ENCODE measurements at regions not wholly inside any gene's neighbourhood (a gene's known extent, or its start where the extent isn't known, plus 50 kb on each side); places are given as distances from the start of the nearest gene placed in this dataset.
A peak's percentile ranks its signal among the peaks of the same experiment; 100 is the strongest.

DNA sequence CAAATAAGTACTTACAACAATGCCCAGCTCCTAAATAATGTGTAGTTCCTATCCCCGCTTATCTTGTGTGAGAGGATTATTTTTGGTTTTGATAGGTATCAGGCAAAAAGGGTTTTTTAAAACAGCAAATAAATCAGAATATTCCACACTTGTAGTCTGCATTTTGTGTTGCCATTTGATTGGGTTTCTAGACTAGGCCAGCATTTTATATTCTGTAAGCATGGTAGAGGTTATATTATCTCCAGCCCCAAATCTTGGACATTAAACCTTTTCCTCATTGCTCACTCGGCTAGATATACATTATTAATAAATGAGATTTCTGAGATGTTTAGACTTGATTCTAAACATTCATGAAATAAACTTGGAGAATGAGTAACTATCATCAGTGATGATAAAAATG lies 165.7 kb upstream of the C1orf21 start:
- no peak for FAIRE-seq

DNA sequence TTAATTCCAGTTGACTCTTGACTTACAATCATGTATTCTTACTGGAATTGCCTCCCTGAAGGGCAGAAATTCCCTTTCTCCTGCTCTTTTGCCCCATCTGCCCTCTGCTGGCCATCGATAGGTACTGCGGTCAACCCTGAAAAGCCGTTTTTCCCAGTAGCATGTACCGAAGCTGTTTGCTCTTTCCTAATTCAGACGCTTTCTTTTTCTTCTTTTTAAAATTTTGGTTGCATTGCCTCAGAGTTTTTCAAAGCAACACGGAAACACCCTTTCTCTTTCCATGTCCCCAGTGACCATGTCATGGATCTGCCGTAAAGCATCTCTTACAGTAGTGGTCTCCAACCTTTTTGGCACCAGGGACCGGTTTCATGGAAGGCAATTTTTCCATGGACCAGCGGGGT lies 164.2 kb upstream of the C1orf21 start:
- FAIRE-seq = peak; percentile 86

DNA sequence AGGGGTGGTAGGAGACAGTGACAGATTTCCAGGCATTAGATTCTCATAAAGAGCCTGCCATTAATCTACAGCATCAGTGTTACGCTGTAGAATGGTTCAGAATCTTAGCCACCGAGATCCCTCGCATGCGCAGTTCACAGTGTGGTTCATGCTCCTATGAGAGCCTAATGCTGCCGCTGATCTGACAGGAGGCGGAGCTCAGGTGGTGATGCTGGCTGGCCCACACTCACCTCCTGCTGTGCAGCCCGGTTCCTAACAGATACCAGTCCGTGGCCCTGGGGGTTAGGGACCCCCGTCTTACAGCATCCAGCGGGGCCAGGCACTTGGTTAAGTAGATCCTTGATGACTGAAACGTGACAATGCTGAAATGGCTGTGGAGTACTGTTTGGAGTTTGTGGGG lies 163.6 kb upstream of the C1orf21 start:
- no peak for FAIRE-seq

DNA sequence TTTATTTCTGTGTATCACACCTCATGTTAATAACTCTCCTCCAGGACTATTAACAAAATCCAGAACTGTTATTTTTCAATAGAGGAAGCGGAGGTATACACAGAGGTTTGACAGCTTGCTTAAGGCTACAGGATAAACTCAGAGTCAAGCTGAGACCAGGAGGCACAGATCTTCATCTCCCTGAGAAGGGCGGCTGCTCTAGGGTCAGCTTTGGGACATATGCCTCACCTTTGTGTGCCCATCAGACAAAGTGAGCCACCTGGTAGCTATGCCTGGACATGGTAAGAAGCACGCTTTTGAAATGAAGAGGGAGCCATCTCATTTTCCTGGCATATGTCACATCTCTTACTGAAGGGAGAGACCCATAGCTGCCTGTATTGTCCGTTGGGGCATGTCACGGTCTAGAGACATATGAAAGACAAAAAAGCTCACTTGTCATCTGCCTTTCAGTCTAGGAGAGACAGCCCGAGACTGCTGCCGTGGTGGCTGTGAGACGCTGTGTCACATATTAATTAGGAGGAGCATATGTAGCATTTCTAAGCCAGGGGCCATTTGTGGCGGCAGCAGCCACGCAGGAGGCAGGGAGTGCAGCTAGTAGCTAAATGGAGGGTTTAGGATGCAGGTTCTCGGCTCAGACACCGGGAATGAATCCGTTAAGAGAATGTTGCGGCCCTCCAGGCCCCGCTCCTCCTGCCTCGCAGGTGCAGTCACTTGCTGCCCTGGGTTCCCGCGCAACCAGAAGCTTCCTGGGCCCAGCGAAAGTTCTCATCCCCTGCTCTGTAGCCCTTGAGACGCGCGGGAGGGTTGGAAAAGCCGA lies 161.3 kb upstream of the C1orf21 start:
- FAIRE-seq = no peak

DNA sequence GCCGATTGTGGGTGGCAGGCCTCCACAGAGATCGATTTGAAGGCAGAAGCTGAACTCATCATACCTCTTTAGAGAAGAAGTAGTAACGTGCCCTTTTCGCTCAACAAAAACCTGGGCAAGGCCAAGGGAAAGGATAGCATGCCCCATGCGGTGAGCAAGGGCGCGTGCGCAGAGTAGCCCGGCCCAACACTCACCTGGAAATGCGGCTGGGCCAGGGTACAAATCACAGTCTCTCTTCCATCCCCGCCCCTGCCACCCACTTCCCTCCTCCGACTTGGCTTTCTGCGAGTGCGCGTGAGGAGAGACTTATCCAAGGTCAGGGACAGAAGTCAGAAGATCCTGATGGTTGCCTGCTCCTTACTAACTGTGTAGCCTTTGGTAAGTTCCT lies 160.7 kb upstream of the C1orf21 start:
- no peak for FAIRE-seq

DNA sequence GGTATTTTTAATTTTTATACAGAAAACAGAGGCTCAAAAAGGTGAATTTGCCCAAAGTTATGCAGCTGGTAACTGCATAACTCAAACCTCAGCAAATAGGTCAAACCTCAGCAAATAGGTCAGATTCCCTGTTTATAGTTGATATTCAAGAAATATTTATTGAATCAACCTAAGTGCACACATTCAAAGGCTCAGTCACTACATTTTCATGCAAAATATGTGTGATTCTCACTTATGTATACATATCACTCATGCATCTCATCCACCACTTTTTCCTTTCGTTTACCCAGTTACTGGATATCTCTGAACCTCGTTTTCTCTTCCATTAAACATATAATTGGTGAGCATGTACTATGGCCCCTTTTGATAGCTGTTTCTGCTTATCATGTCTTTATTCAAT lies 158.3 kb upstream of the C1orf21 start:
- no peak for FAIRE-seq

DNA sequence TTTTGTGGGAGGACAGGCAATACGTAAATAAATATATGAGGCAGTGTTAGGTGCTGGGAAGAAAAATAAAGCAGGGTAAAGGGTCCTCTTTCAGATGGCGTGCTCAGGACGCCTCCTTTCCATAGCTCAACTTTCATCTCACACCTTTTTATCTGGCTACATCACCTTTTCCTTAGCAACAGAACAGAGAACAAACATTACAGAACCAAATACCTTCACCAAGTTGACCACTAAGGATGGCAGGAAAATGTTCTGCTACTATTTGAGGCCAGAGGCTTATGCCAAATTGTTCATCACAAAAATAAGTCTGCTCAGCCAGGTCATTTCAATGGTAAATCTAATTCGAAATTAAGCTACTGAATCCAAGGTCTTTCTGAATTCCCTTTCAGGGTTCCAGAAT lies 149.2 kb upstream of the C1orf21 start:
- FAIRE-seq = no peak

DNA sequence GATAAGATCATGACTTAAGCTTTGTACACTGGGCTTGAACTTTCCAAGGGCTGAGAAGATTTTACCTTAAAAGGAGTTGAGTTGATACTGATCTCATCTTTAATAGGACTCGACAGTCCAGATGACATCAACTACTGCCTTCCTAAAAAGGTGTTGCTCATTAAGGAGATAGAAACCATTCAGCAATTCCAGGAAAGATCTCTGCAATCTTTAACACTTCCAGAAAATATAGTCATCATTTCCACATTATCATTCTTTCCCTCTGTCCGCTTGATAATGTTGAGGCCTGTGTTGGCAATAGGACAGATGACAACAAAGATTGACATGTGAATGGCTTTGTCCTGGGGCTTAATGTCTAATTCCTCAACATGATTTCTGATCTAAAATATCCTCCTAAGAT lies 145.4 kb upstream of the C1orf21 start:
- no peak for FAIRE-seq

DNA sequence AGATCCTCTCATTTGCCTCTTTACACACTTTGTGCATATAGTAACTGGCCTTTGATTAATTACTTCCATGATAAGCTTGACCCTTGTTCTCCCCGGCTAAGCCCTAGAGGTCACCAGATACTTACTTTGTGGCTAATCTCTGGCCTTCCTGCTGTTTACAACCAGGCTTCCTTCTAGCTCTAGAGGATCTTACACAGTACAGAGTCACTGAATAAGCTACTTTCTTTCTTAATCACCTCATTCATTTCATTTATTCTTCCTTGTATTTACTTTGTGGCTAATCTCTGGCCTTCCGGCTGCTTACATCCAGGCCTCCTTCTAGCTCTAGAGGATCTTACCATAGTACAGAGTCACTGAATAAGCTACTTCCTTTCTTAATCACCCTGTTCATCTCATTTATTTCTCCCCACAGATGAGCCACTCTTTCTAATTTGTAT lies 144.3 kb upstream of the C1orf21 start:
- FAIRE-seq = no peak

DNA sequence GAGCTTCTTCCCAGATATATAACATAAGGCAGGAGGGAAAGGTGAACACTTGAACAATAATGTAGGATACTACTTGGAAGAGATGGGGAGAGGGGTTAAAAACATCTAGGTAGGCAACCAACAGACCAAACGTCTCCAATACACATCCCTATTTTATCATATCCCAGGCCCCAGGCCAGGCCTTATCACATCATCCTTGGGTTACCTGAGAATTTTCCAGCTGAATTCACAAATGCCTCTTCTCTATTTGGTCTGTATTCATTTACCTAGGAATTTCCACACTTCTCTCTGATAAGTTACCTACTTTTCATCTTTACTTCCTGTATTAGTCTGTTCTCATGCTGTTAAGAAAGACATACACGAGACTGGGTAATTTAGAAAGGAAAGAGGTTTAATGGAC lies 141.9 kb upstream of the C1orf21 start:
- no peak for FAIRE-seq

DNA sequence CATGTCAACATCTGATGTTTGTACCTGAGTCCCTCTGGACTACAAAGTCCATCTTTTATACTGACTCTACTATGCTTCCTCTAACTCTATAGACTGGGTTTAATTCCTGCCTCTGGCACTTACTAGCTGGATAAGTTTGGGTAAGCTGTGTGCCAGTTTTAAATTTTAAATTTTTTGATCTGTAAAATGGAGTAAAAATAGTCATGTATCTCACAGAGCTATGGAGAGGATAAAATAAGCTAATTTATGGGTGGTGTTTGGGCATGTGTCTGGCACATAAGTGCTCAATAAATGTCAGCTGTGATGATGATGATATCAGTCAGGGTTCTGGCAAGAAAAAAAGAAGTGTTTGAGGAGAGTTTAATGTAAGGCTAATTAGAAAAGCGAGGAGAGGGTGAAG lies 139.2 kb upstream of the C1orf21 start:
- FAIRE-seq = no peak

DNA sequence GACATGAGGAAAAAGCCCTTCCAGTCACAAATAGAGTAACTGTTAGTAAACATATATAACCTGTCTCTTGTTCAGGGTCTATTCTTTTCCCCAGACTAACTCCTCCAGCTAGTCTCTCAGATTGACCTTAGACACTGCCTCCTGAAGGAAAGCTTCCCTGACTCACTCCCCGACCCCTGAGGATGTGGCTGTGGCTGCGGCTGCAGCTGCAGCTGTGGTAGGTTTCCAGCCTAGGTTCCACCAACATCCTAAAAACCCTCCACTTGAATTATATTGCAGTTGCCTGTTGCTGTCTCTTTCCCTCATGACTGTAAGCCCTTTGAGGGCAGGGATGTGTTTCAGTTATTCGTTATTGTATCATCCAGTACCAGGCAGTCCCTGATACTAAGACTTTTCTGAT lies 132.9 kb upstream of the C1orf21 start:
- no peak for FAIRE-seq

DNA sequence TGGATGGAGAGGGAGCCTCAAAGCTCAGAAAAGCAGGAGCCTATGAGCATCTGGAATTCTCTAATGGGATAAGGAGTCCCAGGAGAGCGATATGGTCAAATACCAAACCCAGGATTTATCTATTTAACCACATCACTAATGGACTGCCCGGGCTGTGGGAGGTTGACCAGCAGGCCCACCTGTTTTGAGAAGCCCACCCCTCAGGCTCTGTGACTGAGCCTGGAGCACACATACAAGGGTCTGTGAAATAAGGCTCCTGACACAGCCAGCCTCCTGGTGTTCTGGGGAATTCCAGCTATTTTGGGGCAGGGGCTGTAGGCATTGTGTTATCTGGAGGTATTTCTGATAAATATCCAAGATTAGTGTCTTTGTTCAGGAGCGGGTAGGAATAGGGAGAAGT lies 132.0 kb upstream of the C1orf21 start:
- no peak for FAIRE-seq

DNA sequence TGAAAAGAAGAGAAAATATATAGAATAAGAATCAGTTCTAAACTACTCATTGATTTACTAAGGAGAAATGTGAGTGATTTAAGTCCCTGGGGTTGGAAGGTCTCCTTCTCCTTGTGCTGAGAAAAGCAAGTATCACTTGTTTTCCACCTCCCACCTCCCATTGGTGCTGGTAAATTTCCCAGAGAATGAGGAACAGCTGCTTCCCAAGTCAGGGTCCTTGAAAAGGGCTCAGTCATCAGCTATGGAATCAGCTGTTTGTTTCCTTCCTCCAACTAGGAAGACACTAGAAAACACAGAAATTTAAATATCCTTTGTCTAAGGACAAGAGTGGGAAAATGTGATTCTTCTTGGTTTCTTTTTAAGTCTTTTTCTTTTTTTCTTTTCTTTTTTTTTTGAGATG lies 131.3 kb upstream of the C1orf21 start:
- no peak for FAIRE-seq

DNA sequence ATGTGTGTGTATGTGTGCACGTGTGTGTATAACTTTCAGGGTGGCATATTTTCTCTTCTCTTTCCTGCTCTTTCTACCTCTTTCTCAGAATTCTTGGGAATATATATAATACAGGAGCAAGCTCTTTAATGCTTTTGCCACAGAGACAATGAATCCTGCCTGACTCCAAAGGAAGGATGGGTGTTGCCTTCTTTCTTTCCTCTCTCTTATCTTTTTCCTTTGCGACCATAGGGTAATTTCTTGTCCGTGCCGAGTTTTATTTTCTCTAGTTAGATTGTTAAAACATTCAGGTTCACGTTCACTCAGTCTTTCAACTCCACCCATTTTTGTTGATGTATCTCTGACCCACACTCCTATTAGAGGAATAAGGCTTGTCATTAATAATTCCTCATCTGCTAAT lies 129.0 kb upstream of the C1orf21 start:
- no peak for FAIRE-seq

DNA sequence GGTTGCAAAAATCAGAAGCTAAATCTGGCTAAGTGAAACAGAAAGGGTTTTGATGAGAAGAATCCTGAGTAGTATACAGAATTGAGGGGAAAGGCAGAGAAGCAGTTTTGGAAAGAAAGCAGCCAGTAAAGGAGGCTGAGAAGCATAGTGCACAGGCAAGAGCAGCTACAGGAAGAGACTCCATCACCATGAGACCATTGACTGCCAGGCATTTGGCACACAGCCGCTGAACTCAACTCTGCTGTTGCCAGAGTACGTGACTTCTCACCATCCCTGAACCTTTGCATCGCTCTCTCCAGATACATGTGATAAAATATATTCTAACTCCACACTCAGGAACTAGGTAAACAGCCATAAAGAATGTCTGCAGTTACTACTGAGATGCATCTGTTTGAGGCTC lies 128.3 kb upstream of the C1orf21 start:
- no peak for FAIRE-seq

DNA sequence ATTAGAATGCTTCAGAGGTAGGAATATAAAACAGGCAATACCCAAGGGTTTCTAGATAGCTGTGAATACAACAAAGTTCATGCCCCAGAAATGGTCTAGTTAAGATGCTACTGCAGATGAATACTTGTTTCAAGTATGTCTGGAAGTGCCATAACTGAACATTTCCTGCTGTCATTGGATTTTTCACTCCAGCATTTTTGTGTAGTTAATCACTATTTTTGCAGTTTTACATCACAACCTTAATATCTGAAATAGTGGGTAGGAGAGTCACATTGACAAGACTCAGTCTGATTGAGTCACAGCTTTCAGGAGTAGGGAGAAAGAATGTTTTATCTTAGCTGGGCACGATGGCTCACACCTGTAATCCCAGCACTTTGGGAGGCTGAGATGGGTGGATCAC lies 126.4 kb upstream of the C1orf21 start:
- no peak for FAIRE-seq

DNA sequence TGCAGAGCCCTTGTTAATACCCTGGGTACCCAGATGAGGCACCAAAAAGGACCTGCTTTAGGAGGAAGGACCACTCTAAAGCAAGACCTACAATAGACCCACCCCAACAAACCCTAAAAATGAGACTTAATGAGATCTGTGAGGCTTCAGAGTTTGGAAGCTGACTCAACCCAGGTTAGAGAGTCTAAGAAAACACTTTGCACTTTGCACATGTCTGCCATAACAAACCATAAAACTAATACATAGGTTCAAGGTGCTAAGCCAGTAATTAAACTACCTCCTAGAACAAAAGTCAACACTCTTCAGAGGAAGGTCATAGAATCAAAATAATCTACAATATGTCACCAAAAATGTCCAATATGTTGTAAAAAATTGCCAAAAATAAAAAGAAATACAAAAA lies 124.7 kb upstream of the C1orf21 start:
- FAIRE-seq = no peak

DNA sequence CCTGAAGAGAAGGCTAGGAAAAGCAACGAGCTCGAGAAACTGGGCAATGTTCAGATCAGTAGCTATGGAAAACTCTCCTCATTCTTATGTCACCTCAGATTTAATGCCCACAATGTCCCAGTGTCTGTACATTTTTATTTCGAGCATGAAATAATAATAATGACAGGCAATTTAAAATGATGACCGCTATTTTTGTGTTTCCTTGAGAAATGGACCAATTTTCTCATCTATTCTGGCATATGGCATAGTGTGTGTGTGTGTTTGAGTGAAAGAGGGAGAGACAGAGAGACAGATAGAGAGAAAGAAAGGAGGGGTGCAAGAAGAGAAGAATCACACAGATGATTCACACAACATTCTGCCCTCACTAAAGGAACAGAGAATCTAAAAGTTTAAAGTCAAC lies 119.1 kb upstream of the C1orf21 start:
- FAIRE-seq = no peak

DNA sequence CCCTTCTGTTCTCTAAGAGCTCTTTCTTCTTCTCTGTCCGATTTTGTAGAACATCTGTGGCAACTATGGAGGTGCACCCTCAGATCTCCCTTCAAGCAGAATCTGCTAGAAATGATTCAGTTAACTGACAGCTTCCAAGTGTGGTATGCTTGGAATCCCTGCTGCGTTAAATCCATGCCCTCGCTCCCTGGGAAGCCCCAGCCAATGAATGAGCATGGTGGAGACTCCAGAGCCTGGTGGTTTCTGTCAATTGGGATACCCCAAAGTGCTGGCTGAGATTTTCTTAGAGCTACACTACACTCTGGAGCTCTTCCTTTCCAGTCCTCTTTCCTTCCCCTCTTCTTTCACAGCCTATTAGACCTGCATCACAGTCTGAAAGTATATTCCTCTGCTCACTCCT lies 116.3 kb upstream of the C1orf21 start:
- FAIRE-seq = no peak

DNA sequence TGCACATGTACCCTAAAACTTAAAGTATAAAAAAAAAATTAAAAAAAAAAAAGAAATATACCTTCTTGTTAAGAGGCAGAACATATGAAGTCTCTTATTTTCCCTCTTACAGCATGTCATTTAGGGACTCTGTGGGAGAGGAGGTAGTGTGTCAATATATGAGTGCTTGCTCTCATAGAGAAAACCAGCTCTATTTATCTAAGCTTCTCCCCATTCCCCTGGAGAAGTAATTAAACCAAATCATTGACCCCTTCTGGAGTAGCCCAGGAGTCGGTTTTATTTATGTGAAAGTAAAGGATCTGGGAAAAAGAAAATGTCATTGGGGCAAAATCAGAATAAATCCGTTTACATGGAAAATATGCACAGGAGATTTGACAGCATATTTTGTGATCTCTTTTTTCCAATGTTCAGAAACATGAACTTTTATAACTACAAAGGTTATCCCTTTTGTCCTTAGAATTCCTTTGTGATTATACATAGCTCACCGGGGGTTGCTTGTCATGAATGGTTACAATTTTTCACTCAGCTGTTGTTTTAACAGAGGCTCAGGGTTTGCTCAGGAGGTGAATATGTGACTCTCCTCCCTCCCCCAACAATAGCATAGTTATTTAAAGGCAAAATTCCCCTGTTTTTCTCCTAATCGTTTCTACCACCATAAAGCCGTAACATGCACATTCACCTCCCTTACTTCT lies 114.5 kb upstream of the C1orf21 start:
- no peak for FAIRE-seq

DNA sequence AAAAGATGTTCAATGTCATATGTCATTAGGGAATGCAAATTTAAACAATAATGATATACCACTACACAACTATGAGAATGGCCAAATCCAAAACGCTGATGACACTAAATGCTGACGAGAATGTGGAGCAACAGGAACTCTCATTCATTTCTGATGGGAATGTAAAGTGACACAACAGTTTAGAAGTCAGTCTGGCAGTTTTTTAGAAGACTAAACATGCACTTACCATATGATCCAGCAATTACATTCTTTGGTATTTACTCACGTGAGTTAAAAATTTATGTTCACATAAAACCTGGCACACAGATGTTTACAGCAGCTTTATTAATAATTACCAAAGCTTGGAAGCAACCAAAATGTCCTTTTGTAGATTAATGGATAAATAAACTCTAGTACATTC lies 110.4 kb upstream of the C1orf21 start:
- no peak for FAIRE-seq

DNA sequence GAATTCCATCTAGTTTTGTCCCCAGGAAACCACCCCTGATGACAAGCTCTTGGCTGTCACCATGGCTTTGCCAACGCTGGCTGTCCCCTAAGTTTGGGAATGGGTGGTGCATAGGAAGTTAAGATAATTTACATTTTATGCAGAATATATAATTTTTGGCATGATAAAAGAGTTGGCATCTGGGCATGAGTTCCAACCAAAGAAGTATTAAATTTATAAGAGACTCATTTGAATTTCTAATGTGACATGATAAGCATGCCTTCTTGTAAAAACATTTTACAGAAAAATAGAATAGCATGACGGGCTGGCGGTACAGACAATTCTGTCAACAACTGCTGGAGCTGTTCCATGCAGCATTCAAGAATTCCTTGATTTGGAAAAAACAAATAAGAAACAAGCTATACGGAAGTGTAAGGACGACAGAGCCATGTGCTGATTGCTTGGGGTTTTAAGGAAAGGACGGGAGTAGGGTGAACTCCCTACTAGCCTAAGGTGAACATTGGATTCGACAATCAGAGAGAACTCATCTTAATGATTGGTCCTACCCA lies 106.8 kb upstream of the C1orf21 start:
- FAIRE-seq = no peak

DNA sequence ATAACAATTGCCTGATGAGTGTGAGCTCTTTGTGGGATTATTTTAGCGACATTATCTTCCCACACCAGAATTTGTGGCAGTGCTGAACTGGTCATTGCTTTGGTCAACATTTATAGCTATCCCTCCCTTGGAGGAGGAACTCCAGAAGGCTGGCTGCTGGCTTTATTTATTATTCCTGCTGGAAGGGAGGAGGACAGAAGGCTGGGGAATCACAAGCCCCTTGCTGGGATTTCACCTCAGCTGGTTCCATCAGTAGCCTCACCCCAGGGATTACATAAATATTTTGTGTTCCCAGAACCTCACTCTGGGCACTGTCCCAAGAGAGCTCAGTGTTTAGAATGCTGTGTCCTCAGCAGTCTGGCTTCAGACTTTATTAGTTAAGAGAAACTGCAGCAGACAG lies 102.8 kb upstream of the C1orf21 start:
- no peak for FAIRE-seq

DNA sequence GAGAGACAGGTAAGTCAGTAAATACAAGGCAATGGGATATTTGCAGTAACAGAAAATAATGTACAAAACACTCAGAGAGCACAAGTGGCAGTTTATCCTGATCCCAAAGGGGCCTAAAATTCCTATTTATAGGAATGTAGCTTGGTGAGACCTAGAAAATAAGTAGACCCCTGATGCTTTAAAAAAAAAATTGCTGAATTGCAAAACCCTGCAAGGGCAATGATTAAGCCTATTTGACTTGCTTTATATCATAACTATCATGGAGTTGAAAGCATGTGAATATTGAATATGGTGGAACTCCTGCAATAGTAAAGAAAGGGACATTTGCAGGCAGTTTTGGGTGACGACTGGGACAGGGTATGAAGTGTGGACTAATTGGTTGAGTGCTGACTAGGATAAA lies 101.9 kb upstream of the C1orf21 start:
- no peak for FAIRE-seq

Data from TTC549 (cell line).